OCI-M2 (cell line): ENCODE measurements at regions not wholly inside any gene's neighbourhood (a gene's known extent, or its start where the extent isn't known, plus 50 kb on each side); places are given as distances from the start of the nearest gene placed in this dataset.

Experiments used
- DNase-seq: peaks from one replicate; lab custom pipeline; 2025; ENCODE audit not compliant: unreplicated experiment; lab: John Stamatoyannopoulos, UW

- DNase-seq: no peak
Measured at GRCh38 chr1:219404629-219405028, 208.3 kb downstream of the ZC3H11B start.

- no peak for DNase-seq
Measured at GRCh38 chr1:219402925-219403324, 210.0 kb downstream of the ZC3H11B start.

DNA sequence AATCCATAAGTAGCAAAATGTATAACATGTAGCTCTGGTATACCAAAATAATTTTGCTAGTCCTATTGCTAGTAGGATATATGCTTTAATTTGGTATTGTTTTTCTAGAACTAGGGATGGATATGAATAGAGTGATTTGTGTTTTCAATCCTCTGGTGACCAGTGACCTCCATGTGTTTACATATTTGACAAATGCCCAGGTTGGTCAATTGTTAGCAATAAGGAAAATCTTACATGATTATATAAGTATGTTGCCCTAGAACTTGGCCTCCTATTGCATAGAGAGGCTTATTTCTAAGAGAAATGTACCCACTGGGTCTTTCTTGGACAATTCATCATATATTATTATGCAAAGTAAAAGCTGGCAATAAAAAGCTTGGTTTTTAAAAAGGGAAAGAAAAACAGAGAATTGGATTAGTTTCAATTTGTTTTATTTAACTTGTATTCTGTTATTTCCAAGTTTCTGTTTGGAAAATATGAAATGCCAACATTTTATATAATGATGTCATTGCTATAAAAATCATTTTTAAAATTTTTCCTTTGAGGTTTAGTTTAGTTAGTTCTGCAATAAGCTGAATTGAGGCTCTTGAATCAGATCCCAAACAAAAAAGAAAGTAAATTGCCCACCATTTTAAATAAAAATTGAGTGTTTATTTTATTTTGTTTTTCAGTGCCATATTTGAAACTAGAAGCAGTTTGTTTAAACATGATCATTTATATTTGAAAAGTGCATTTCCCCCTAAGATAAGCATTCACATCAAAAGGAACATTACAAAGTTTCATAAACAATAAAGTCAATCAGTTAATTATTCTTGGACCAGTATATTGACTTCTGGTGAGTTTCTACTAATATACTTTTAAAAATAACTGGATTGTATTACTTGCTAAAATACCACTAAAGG, 210.9 kb downstream of the ZC3H11B start:
- DNase-seq: no peak

DNA sequence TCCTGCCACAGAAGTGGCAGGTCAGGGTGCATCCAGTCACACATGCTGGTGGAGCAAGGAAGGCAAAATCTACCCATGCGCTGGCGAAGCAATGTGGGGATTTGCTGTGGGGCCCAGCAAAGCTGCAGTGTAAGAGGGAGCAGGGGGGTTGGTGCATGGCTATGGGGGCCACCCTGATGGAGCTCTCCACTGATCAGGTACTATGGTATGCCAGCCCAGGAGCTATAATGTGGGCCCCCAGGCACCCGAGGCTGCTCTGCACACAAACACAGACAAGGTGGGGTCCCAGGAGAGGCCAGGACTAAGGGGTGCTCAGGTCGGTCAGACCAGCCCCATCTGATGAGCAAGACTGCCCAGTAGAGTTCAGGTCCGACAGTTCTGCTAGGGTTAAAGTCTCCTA, 213.5 kb downstream of the ZC3H11B start:
- DNase-seq: no peak

GRCh38 chr1:219398815-219399396, 214.0 kb downstream of the ZC3H11B start:
- DNase-seq: no peak

DNA sequence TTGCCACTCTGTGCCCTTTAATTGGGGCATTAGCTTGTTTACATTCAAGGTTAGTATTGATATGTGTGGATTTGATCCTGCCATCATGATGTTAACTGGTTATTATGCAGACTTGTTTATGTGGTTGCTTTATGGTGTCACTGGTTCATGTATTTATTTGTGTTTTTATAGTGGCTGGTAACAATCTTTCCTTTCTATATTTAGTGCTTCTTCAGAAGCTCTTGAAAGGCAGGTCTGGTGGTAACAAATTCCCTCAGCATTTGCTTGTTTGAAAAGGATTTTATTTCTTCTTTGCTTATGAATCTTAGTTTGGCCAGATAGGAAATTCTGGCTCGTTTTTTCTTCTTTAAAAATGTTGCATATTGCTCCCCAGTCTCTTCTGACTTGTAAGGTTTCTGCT, 215.4 kb downstream of the ZC3H11B start:
- no peak for DNase-seq

GRCh38 chr1:219391297-219391696, 217.6 kb downstream of the LYPLAL1 start:
- DNase-seq: no peak

DNA sequence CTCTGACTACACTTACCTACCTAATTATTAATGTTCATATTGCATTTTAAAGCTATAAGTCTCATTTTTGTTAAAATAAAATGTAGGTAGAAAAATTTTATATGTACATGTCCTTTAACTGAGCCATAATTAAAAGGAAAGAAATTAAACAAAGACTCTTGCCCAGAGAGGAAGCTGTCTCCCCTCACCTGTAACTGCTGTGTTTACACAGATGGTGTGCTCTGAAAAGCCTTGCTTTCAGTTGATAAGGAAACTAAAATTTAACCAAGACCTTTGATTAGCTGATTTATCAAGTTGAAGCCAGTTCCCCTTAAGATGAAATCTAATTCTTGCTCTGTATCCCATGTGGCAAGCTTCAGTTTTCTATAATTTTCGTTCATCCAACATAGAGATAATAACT, 213.5 kb downstream of the LYPLAL1 start:
- DNase-seq: no peak

- no peak for DNase-seq
Measured at GRCh38 chr1:219385787-219386427, 212.2 kb downstream of the LYPLAL1 start.

- no peak for DNase-seq
Measured at GRCh38 chr1:219383281-219383680, 209.6 kb downstream of the LYPLAL1 start.

DNA sequence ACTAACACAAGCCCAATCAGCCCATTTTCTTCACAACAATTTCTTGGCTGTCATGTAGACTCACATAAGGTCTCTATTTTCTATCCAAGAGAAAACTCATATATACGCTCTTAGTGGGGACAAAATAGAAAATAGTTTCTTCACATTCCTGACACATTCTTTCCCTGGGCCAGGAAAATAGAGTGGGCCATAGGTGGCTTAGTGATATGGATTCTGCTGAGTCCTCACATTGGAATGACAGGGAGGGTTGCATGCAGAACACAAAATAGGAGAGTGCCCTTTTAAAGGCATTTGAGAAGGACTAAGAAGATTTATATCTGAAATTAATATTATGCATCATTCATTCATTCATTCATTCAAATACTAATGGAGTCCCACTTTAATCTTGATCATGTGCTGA, 207.7 kb downstream of the LYPLAL1 start:
- DNase-seq: no peak

- DNase-seq: no peak
Measured at GRCh38 chr1:219380463-219380862, 206.8 kb downstream of the LYPLAL1 start.

GRCh38 chr1:219379691-219380090, 206.0 kb downstream of the LYPLAL1 start:
- DNase-seq: no peak

- no peak for DNase-seq
Measured at GRCh38 chr1:219374636-219375035, 201.0 kb downstream of the LYPLAL1 start.

DNA sequence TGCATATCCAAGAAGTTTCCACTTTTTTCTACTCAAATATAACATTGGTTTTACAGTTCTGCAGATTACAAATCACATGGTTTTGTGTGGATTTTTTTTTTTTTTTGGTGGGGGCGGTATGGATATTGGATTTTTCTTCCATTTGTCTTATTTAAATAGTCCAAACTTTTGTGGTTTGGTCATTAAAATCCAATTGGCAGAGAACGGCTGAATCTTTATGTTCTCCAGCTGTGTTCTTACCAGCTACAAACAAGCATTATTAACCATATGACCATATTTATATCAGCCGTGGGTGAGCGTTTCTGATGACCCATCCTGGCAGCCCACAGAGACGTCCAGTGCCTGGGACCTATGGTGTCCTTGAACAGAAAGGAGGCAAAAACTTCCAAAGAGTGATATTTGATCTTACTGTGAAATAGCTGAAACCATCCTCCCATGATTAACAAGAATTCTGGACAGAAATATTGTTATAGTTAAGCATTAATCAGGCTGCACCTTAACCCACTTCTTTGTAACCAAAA, 200.4 kb downstream of the LYPLAL1 start:
- no peak for DNase-seq

GRCh38 chr1:219373616-219373935, 199.9 kb downstream of the LYPLAL1 start:
- no peak for DNase-seq

- DNase-seq: no peak
Measured at GRCh38 chr1:219372916-219373615, 199.4 kb downstream of the LYPLAL1 start.

DNA sequence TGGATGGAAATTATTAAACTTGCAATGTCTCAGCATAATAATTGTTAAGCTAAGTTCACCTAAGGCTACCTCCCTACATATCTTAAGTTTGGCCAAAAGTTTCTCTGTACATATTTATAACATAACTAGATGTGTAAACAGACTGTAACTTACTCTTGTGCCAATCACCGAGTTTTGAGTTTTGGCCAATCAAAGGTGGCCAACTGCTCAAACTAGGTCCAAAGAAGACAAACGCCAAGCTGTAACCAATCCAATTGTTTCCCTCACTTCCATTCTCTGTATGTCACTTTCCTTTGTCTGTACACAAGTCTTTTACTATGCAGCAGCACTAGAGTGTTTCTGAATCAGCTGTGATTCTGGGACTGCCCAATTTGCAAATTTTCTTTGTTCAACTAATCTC, 197.8 kb downstream of the LYPLAL1 start:
- DNase-seq: no peak

DNA sequence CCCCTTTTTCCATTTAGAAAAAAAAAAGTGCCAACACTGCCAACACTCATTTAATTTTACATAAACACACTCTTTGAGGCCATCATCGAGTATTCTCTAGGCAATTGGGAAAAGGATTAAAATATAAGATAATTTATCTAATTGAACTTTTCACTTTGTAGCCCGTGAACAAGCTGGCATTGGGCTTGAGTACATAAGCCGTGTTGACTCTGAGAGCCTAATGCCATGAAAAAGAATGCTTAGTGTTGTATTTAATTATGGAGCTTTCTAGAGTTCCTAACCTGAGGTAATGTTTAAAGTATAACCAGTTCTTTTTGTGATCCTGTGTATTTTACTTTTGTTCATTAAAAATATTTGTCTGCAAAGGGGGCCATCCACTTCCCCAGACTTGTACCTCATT, 193.8 kb downstream of the LYPLAL1 start:
- DNase-seq: no peak

GRCh38 chr1:219365451-219365850, 191.8 kb downstream of the LYPLAL1 start:
- DNase-seq: no peak

- DNase-seq: no peak
Measured at GRCh38 chr1:219362702-219363101, 189.0 kb downstream of the LYPLAL1 start.
